Osteoblast (primary cell): ENCODE measurements at regions not wholly inside any gene's neighbourhood (a gene's known extent, or its start where the extent isn't known, plus 50 kb on each side); places are given as distances from the start of the nearest gene placed in this dataset.

Source experiments
- DNase-seq: peaks from one replicate; pipeline ENCODE4 v3.0.0; 2011; ENCODE audit warnings: low spot score, mixed read lengths; ENCODE audit not compliant: insufficient read length; ENCODE audit errors: missing footprints
- H2AFZ ChIP-seq: 2 replicates; pipeline ENCODE4 v1.6.0; 2011; ENCODE audit warnings: mild to moderate bottlenecking, low read length
- H3K27ac ChIP-seq: 2 replicates; pipeline ENCODE4 v1.5.1; 2011; ENCODE audit warnings: mild to moderate bottlenecking, low read depth, low read length, moderate library complexity
- H3K27me3 ChIP-seq: 2 replicates; pipeline ENCODE4 v1.6.0; 2012; ENCODE audit warnings: mild to moderate bottlenecking, control low read depth, inconsistent platforms, low read length, moderate library complexity; ENCODE audit not compliant: insufficient read depth
- H3K36me3 ChIP-seq: 2 replicates; pipeline ENCODE4 v1.5.1; 2011; ENCODE audit warnings: mild to moderate bottlenecking, low read length, control low read depth, moderate library complexity; ENCODE audit not compliant: insufficient read depth
- H3K4me1 ChIP-seq: 2 replicates; pipeline ENCODE4 v1.5.1; 2011; ENCODE audit warnings: mild to moderate bottlenecking, low read length, control low read depth, moderate library complexity; ENCODE audit not compliant: insufficient read depth
- H3K4me2 ChIP-seq: 2 replicates; pipeline ENCODE4 v1.6.0; 2011; ENCODE audit warnings: mild to moderate bottlenecking, low read length; ENCODE audit not compliant: insufficient read depth
- H3K4me3 ChIP-seq: fragments of 200-600 bp; sonication (generic); 3 replicates; pipeline ENCODE4 v1.5.1; 2012; ENCODE audit warnings: mild to moderate bottlenecking, low read length, inconsistent platforms; ENCODE audit not compliant: insufficient read depth
- H3K79me2 ChIP-seq: 2 replicates; pipeline ENCODE4 v1.6.0; 2012; ENCODE audit warnings: mild to moderate bottlenecking, low read length, control low read depth, inconsistent platforms; ENCODE audit not compliant: insufficient read depth
- H3K9me3 ChIP-seq: 2 replicates; pipeline ENCODE4 v1.5.1; 2011; ENCODE audit warnings: low read depth, low read length, control low read depth
- H4K20me1 ChIP-seq: 2 replicates; pipeline ENCODE4 v1.6.0; 2012; ENCODE audit warnings: mild to moderate bottlenecking, low read length, control low read depth; ENCODE audit not compliant: insufficient read depth
- CTCF ChIP-seq: IDR thresholded peaks from 2 replicates; pipeline ENCODE4 v1.5.1; 2011; ENCODE audit warnings: mild to moderate bottlenecking, low read depth, low read length, moderate library complexity; ENCODE audit errors: extremely low read depth

- H3K27ac ChIP-seq, result no peak overlapping the region
- H3K4me1 ChIP-seq, result no peaks in the 10 kb centered on the region
- no peak for TF ChIP-seq CTCF
- H2AFZ ChIP-seq, result no peak overlapping the region
- H3K36me3 ChIP-seq, result no peaks in the 10 kb centered on the region
- no peaks in the 10 kb centered on the region for H3K27me3 ChIP-seq
- no peak for DNase-seq
- H3K9me3 ChIP-seq, result no peaks in the 10 kb centered on the region
- H3K4me3 ChIP-seq, result no peak overlapping the region
- no peaks in the 10 kb centered on the region for H3K79me2 ChIP-seq
- no peak overlapping the region for H3K4me2 ChIP-seq
- H4K20me1 ChIP-seq, result no peaks in the 10 kb centered on the region
Observed at GRCh38 chr12:28893856-28894255, 255.2 kb upstream of the FAR2 start.

- peaks cover 4% of the 10 kb centered on the region for H3K9me3 ChIP-seq
- no peaks in the 10 kb centered on the region for H4K20me1 ChIP-seq
- H3K79me2 ChIP-seq, result no peaks in the 10 kb centered on the region
- no peaks in the 10 kb centered on the region for H3K36me3 ChIP-seq
- H3K27me3 ChIP-seq, result no peaks in the 10 kb centered on the region
- H2AFZ ChIP-seq, result no peak overlapping the region
- no peak overlapping the region for H3K27ac ChIP-seq
- TF ChIP-seq CTCF, result no peak
- no peak for DNase-seq
- no peak overlapping the region for H3K4me3 ChIP-seq
- H3K4me1 ChIP-seq, result no peaks in the 10 kb centered on the region
- no peak overlapping the region for H3K4me2 ChIP-seq
Observed at GRCh38 chr12:28896421-28896820, 252.7 kb upstream of the FAR2 start.

DNA sequence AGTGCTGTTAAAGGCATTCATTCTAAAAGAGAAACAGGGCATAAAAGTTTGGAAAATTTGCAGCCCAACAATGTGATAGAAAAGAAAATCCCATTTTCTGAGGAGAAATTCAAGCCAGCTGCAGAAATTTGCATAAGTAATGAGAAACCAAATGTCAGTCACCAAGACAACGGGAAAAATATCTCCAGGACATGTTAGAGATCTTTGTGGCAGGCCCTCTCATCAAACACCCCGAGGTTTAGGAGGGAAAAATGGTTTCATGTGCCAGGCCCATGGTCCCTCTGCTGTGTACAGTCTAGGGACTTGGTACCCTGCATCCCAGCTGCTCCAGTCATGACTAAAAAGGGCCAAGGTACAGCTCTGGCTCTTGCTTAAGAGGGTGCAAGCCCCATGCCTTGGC lies 251.0 kb upstream of the FAR2 start:
- no peak for TF ChIP-seq CTCF
- H2AFZ ChIP-seq, result no peak overlapping the region

DNA sequence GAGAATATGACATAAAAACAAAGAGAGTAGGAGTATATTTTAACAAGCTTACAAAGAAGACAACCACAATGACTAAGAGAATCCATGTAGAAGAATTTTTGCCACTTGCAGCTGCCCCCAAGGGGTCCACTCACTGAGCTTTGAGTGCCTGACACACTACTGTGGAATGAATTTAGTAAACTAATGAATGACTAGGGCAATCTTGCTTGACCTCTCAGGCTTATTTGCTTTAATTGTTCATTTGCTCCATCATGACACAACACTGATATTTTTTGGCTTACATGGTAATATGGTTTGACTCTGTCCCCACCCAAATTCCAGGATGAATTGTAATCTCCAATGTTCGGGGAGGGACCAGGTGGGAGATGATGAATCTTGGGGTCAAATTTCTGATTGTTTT lies 249.1 kb upstream of the FAR2 start:
- Histone ChIP-seq H3K4me2 (no peak overlapping the region), H3K4me3 (no peak overlapping the region), H3K9me3 (peaks cover 4% of the 10 kb centered on the region), H3K79me2 (no peaks in the 10 kb centered on the region), H3K4me1 (no peaks in the 10 kb centered on the region), H3K27ac (no peak overlapping the region), H3K27me3 (no peaks in the 10 kb centered on the region), H4K20me1 (no peaks in the 10 kb centered on the region), H2AFZ (no peak overlapping the region), H3K36me3 (no peaks in the 10 kb centered on the region)
- DNase-seq, result peak; percentile 71
- TF ChIP-seq CTCF, result no peak

More for the DNA sequence above, 251.0 kb upstream of the FAR2 start:
- Histone ChIP-seq H3K4me2 (no peak overlapping the region), H3K79me2 (no peaks in the 10 kb centered on the region), H3K4me3 (no peak overlapping the region), H4K20me1 (no peaks in the 10 kb centered on the region), H3K4me1 (no peaks in the 10 kb centered on the region), H3K27ac (no peak overlapping the region), H3K36me3 (no peaks in the 10 kb centered on the region), H3K27me3 (no peaks in the 10 kb centered on the region), H3K9me3 (peaks cover 4% of the 10 kb centered on the region)
- no peak for DNase-seq
